SK-N-DZ (cell line): ENCODE measurements at regions not wholly inside any gene's neighbourhood (a gene's known extent, or its start where the extent isn't known, plus 50 kb on each side); places are given as distances from the start of the nearest gene placed in this dataset.

ENCODE experiments used
- DNase-seq: peaks from one replicate; pipeline ENCODE4 v3.0.0-alpha.2; 2015; ENCODE audit warnings: low spot score

DNA sequence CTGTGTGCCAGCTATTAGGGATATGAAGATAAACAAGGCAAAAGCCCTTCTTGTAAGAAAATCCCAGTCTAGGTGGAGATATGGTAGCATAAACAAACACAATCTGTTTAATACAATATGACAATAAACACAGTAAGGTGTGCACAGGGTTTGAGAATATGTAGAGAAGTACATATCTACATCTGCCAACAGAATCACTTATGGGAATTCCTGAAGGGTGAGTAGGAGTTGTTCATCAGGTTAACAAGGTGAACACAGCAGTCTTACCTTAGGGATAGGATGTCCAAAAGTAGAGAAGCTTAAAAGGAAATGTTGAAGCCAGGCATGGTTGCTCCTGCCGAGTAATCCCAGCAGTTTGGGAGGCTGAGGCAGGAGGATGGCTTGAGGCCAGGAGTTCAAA is 57.7 kb upstream of the LRRC7 start:
- no peak for DNase-seq

DNA sequence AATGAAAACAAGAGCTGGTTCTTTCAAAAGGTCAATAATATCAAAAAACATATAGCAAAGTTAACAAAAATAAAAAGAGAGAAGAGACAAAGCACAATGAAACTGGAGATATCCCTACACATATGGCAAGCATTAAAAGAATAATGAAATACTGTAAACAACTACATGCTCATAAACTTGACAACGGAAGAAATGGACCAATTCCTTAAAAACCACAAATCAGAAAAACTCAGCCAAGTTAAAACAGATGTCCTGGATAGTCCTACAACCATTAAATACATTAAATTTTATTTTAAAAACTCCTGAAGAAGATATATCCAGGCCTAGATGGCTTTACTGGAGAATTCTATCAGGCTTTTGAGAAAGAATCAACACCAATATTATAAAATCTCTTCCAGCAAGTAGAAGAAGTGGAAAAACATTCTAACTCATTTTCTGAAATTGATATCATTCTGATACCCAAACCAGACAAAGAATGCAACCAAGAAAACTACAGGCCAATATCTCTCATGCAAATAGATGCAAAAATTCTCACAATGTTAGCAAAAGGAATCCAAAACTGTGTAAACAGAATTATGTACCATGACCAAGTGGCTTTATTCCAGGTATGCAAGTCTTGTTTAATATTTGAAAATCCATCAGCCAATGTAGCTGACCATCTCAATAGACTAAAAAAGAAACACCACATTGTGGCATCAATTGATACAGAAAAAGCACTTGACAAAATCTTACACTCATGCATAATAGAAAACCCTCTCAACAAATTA is 56.1 kb upstream of the LRRC7 start:
- no peak for DNase-seq

DNA sequence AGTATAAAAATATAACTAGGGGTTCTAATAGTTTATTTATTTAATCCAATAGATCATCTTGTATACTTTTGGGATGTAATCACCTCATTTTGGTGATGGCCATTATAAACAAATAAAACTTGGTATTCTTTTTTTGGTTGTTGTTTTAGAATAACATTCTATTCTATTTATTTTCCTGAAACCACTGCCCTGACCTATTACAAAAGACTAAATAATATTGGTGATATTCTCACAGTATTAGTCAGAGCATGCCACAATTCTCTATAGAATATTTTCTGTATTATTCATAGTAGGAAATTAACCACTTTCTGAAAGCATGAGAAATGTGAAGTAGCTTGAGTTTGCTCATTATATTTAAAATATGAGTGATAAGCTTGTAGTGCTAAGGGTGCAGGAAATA is 54.1 kb upstream of the LRRC7 start:
- DNase-seq: no peak
